GM21515 (cell line): ENCODE measurements at regions not wholly inside any gene's neighbourhood (a gene's known extent, or its start where the extent isn't known, plus 50 kb on each side); places are given as distances from the start of the nearest gene placed in this dataset.

Experiments used
- ATAC-seq: cut with Tn5 transposase; IDR thresholded peaks from one replicate; pipeline ENCODE4 v1.9.1; 2021; ENCODE audit not compliant: unreplicated experiment

GRCh38 chr2:152814475-152815030 is 96.1 kb downstream of the ARL6IP6 start:
- ATAC-seq = no peak

GRCh38 chr2:152813351-152813750 is 94.9 kb downstream of the ARL6IP6 start:
- no peak for ATAC-seq
